ENCODE measurements at regions not wholly inside any gene's neighbourhood (a gene's known extent, or its start where the extent isn't known, plus 50 kb on each side); places are given as distances from the start of the nearest gene placed in this dataset.
"Not testable (repeated sequence)": the region's sequence is repeated elsewhere in the genome, so short reads cannot be mapped to it uniquely, and the experiment has no call there.

- not testable (repeated sequence) for TF ChIP-seq EZH2 (IDR thresholded peaks at IDR 0.05; ENCODE audit: insufficient read depth, poor library complexity, severe bottlenecking); EZH2phosphoT487 (IDR thresholded peaks at IDR 0.05; ENCODE audit: insufficient read depth, low read depth)
Observed at GRCh38 chr2:87559735-87560134, 188.2 kb upstream of the PLGLB2 start.
